ENCODE measurements at regions not wholly inside any gene's neighbourhood (a gene's known extent, or its start where the extent isn't known, plus 50 kb on each side); places are given as distances from the start of the nearest gene placed in this dataset.
A peak's percentile ranks its signal among the peaks of the same experiment; 100 is the strongest.

GRCh38 chr6:3625980-3626563 lies 125.4 kb downstream of the PXDC1 start:
- no peaks in the 10 kb centered on the region for H3K36me3 Mint-ChIP-seq
- CTCF ChIA-PET, result no interaction called here
- POLR2A ChIA-PET, result no interaction called here

GRCh38 chr6:3625149-3625979 lies 126.1 kb downstream of the PXDC1 start:
- Mint-ChIP-seq H3K9me3 (peaks cover 0 to 2% (median 0%) of the 10 kb centered on the region in 5 donors), H3K4me1 (peaks cover 4 to 5% (median 5%) of the 10 kb centered on the region in 3 donors), H3K27me3 (peaks cover 26 to 69% of the 10 kb centered on the region in 2 donors), H3K4me3 (no peak overlapping the region), H3K27ac (no peak overlapping the region), H3K36me3 (no peaks in the 10 kb centered on the region)
- Histone ChIP-seq H3K4me3 (ENCODE audit: low read length) (no peak overlapping the region), H3K27me3 (ENCODE audit: insufficient read depth, low read length, poor library complexity, severe bottlenecking) (peaks cover 15% of the 10 kb centered on the region), H3K27ac (ENCODE audit: low read depth, low read length) (no peak overlapping the region), H3K36me3 (ENCODE audit: insufficient read depth, low read length) (no peaks in the 10 kb centered on the region), H3K9me3 (ENCODE audit: low read length) (no peaks in the 10 kb centered on the region), H3K4me1 (ENCODE audit: insufficient read depth, low read length) (no peaks in the 10 kb centered on the region)
- ChIA-PET CTCF (no interaction called here), POLR2A (no interaction called here)
- no peak for DNase-seq

More at GRCh38 chr6:3625980-3626563, 125.4 kb downstream of the PXDC1 start:
- Histone ChIP-seq H3K4me1 (ENCODE audit: insufficient read depth, low read length) (no peaks in the 10 kb centered on the region), H3K36me3 (ENCODE audit: insufficient read depth, low read length) (no peaks in the 10 kb centered on the region), H3K27me3 (ENCODE audit: insufficient read depth, low read length, poor library complexity, severe bottlenecking) (peaks cover 15% of the 10 kb centered on the region), H3K4me3 (ENCODE audit: low read length) (no peak overlapping the region), H3K27ac (ENCODE audit: low read depth, low read length) (no peak overlapping the region), H3K9me3 (ENCODE audit: low read length) (no peaks in the 10 kb centered on the region)
- no peak overlapping the region for H3K4me3 Mint-ChIP-seq
- H3K27me3 Mint-ChIP-seq, result peaks cover 26 to 69% of the 10 kb centered on the region in 2 donors
- H3K9me3 Mint-ChIP-seq, result peaks cover 0 to 2% (median 0%) of the 10 kb centered on the region in 5 donors
- DNase-seq, result no peak
- H3K4me1 Mint-ChIP-seq, result peaks cover 4 to 5% (median 5%) of the 10 kb centered on the region in 3 donors
- H3K27ac Mint-ChIP-seq, result no peak overlapping the region

GRCh38 chr6:3624250-3625136 lies 127.0 kb downstream of the PXDC1 start:
- Mint-ChIP-seq H3K4me3 (no peak overlapping the region), H3K27ac (no peak overlapping the region), H3K9me3 (peaks cover 0 to 2% (median 0%) of the 10 kb centered on the region in 5 donors), H3K4me1 (peaks cover 4 to 5% (median 5%) of the 10 kb centered on the region in 3 donors), H3K27me3 (peaks cover 24 to 66% of the 10 kb centered on the region in 2 donors), H3K36me3 (no peaks in the 10 kb centered on the region)
- Histone ChIP-seq H3K9me3 (ENCODE audit: low read length) (no peaks in the 10 kb centered on the region), H3K27me3 (ENCODE audit: insufficient read depth, low read length, poor library complexity, severe bottlenecking) (peaks cover 15% of the 10 kb centered on the region), H3K36me3 (ENCODE audit: insufficient read depth, low read length) (no peaks in the 10 kb centered on the region), H3K27ac (ENCODE audit: low read depth, low read length) (no peak overlapping the region), H3K4me1 (ENCODE audit: insufficient read depth, low read length) (no peaks in the 10 kb centered on the region), H3K4me3 (ENCODE audit: low read length) (no peak overlapping the region)
- POLR2A ChIA-PET, result no interaction called here
- DNase-seq, result no peak
- CTCF ChIA-PET, result no interaction called here

- peaks cover 15% of the 10 kb centered on the region for H3K27me3 ChIP-seq (ENCODE audit: insufficient read depth, low read length, poor library complexity, severe bottlenecking)
- POLR2A ChIA-PET, result no interaction called here
- Mint-ChIP-seq H3K4me1 (peaks cover 4 to 5% (median 5%) of the 10 kb centered on the region in 3 donors), H3K36me3 (no peaks in the 10 kb centered on the region), H3K27ac (peak overlapping the region in 1 of 8 donors; percentile 1), H3K4me3 (peak overlapping the region in 4 of 7 donors; percentile 1 to 48 (median 13)), H3K9me3 (peaks cover 0 to 2% (median 0%) of the 10 kb centered on the region in 5 donors), H3K27me3 (peaks cover 23 to 60% of the 10 kb centered on the region in 2 donors)
- no peaks in the 10 kb centered on the region for H3K4me1 ChIP-seq (ENCODE audit: insufficient read depth, low read length)
- CTCF ChIA-PET, result no interaction called here
- H3K9me3 ChIP-seq (ENCODE audit: low read length), result no peaks in the 10 kb centered on the region
- no peak overlapping the region for H3K27ac ChIP-seq (ENCODE audit: low read depth, low read length)
- H3K36me3 ChIP-seq (ENCODE audit: insufficient read depth, low read length), result no peaks in the 10 kb centered on the region
- no peak overlapping the region for H3K4me3 ChIP-seq (ENCODE audit: low read length)
- DNase-seq, result peak in 1 of 5 donors; percentile 66
Measured at GRCh38 chr6:3623451-3624249, 127.9 kb downstream of the PXDC1 start.

- Histone ChIP-seq H3K9me3 (ENCODE audit: low read length) (no peaks in the 10 kb centered on the region), H3K4me3 (ENCODE audit: low read length) (no peak overlapping the region), H3K36me3 (ENCODE audit: insufficient read depth, low read length) (no peaks in the 10 kb centered on the region), H3K4me1 (ENCODE audit: insufficient read depth, low read length) (no peaks in the 10 kb centered on the region), H3K27ac (ENCODE audit: low read depth, low read length) (no peak overlapping the region), H3K27me3 (ENCODE audit: insufficient read depth, low read length, poor library complexity, severe bottlenecking) (peaks cover 12% of the 10 kb centered on the region)
- Mint-ChIP-seq H3K4me1 (peaks cover 4 to 5% (median 5%) of the 10 kb centered on the region in 3 donors), H3K4me3 (no peak overlapping the region), H3K27ac (no peak overlapping the region), H3K9me3 (peaks cover 0 to 2% (median 0%) of the 10 kb centered on the region in 5 donors), H3K27me3 (peaks cover 25 to 44% of the 10 kb centered on the region in 2 donors), H3K36me3 (no peaks in the 10 kb centered on the region)
- POLR2A ChIA-PET, result no interaction called here
- CTCF ChIA-PET, result no interaction called here
- DNase-seq, result no peak
Measured at GRCh38 chr6:3621411-3621810, 130.1 kb downstream of the PXDC1 start.

- Mint-ChIP-seq H3K27ac (no peak overlapping the region), H3K4me3 (no peak overlapping the region), H3K27me3 (peaks cover 22 to 43% of the 10 kb centered on the region in 2 donors), H3K36me3 (no peaks in the 10 kb centered on the region), H3K9me3 (peaks cover 0 to 2% (median 0%) of the 10 kb centered on the region in 5 donors), H3K4me1 (peaks cover 4 to 5% (median 5%) of the 10 kb centered on the region in 3 donors)
- ChIA-PET CTCF (no interaction called here), POLR2A (interaction anchor here (0.6 kb wide), 1 partner anchor 105 kb away, joined by 3 read pairs; no protein-coding TSS in a partner anchor)
- Histone ChIP-seq H3K4me3 (ENCODE audit: low read length) (no peak overlapping the region), H3K9me3 (ENCODE audit: low read length) (no peaks in the 10 kb centered on the region), H3K27me3 (ENCODE audit: insufficient read depth, low read length, poor library complexity, severe bottlenecking) (peaks cover 12% of the 10 kb centered on the region), H3K36me3 (ENCODE audit: insufficient read depth, low read length) (no peaks in the 10 kb centered on the region), H3K27ac (ENCODE audit: low read depth, low read length) (no peak overlapping the region), H3K4me1 (ENCODE audit: insufficient read depth, low read length) (no peaks in the 10 kb centered on the region)
- no peak for DNase-seq
Measured at GRCh38 chr6:3620937-3621336, 130.6 kb downstream of the PXDC1 start.

- ChIA-PET POLR2A (no interaction called here), CTCF (no interaction called here)
- Mint-ChIP-seq H3K4me3 (no peak overlapping the region), H3K4me1 (peaks cover 4 to 5% (median 5%) of the 10 kb centered on the region in 3 donors), H3K27me3 (peaks cover 18 to 37% of the 10 kb centered on the region in 2 donors), H3K27ac (no peak overlapping the region), H3K9me3 (peaks cover 0 to 2% (median 0%) of the 10 kb centered on the region in 5 donors), H3K36me3 (no peaks in the 10 kb centered on the region)
- no peak for DNase-seq
- Histone ChIP-seq H3K27ac (ENCODE audit: low read depth, low read length) (no peak overlapping the region), H3K36me3 (ENCODE audit: insufficient read depth, low read length) (no peaks in the 10 kb centered on the region), H3K9me3 (ENCODE audit: low read length) (no peaks in the 10 kb centered on the region), H3K4me1 (ENCODE audit: insufficient read depth, low read length) (no peaks in the 10 kb centered on the region), H3K4me3 (ENCODE audit: low read length) (no peak overlapping the region), H3K27me3 (ENCODE audit: insufficient read depth, low read length, poor library complexity, severe bottlenecking) (peaks cover 12% of the 10 kb centered on the region)
Measured at GRCh38 chr6:3620389-3620788, 131.1 kb downstream of the PXDC1 start.
